ENCODE measurements at regions not wholly inside any gene's neighbourhood (a gene's known extent, or its start where the extent isn't known, plus 50 kb on each side); places are given as distances from the start of the nearest gene placed in this dataset.

DNA sequence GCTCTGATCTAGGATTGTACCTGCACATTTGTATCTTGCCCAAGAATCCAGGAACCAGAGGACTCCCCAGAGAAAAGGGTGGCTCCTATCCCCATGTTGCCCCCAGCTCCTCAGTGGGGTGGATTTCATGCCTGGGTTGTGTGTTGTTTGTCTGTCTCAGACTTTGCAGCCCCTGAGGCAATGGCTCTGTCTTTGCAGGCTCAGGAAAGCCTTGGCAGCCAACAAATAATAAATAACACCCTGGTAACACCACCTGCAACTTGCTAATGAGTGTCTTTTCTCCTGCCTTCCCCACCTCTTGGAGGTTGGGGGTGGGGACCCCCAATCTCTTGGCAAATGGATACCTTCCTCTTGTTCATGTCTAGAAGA lies 65.2 kb upstream of the CISTR start:
- CTCF ChIA-PET: no interaction called here
- no peak overlapping the region for H3K27ac ChIP-seq
- POLR2A ChIA-PET (ENCODE audit: low non-redundant PET): no interaction called here
- TF ChIP-seq, protein P1, sequence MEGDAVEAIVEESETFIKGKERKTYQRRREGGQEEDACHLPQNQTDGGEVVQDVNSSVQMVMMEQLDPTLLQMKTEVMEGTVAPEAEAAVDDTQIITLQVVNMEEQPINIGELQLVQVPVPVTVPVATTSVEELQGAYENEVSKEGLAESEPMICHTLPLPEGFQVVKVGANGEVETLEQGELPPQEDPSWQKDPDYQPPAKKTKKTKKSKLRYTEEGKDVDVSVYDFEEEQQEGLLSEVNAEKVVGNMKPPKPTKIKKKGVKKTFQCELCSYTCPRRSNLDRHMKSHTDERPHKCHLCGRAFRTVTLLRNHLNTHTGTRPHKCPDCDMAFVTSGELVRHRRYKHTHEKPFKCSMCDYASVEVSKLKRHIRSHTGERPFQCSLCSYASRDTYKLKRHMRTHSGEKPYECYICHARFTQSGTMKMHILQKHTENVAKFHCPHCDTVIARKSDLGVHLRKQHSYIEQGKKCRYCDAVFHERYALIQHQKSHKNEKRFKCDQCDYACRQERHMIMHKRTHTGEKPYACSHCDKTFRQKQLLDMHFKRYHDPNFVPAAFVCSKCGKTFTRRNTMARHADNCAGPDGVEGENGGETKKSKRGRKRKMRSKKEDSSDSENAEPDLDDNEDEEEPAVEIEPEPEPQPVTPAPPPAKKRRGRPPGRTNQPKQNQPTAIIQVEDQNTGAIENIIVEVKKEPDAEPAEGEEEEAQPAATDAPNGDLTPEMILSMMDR (conservative IDR thresholded peaks at IDR 0.05; ENCODE audit: low read depth): no peak
- DNase-seq (ENCODE audit: low spot score): no peak

DNA sequence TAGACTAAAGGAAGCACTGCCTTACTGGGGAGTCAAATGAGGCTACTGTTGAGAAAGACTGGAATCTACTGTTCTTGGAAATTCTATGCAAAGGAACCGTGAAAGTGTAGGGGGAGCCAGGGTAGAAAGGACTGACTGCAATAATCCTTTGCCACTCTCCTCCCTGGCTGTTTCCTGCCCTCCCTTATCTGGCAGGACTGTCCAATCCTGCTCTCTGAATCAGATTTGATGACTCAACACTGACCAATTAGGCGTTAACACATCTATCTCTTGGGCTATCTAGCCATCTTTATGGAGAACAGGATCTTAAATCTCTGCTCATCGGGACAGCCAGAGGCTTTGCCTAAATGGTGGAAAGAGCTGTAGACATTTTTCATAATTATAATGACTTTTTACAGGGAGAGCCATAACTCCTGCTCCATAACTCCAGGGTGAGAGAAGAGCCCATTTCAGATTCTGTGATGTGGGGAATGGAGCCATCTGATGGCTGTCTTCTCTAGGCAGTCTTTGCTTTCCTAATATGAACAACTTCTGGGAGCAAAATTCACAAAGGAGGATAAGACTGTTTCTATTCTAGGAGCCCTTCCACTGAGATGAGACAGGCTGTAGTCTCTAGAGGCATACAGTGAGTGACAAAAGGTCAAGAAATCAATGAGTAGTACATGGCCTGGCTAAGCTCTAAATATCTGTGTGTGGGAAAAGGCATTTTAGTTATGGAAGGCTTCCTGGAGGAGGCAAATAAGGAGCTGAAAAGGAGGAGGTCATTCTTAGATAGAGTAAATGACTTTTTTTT lies 68.9 kb upstream of the CISTR start:
- TF ChIP-seq, protein P1 (conservative IDR thresholded peaks at IDR 0.05; ENCODE audit: low read depth): no peak
- DNase-seq (ENCODE audit: low spot score): peak; percentile 63
- ChIA-PET POLR2A (ENCODE audit: low non-redundant PET) (no interaction called here), CTCF (interaction anchor here (0.6 kb wide), 1 partner anchor 33 kb away, joined by 3 read pairs; no protein-coding TSS in a partner anchor)
- H3K27ac ChIP-seq: no peak overlapping the region

DNA sequence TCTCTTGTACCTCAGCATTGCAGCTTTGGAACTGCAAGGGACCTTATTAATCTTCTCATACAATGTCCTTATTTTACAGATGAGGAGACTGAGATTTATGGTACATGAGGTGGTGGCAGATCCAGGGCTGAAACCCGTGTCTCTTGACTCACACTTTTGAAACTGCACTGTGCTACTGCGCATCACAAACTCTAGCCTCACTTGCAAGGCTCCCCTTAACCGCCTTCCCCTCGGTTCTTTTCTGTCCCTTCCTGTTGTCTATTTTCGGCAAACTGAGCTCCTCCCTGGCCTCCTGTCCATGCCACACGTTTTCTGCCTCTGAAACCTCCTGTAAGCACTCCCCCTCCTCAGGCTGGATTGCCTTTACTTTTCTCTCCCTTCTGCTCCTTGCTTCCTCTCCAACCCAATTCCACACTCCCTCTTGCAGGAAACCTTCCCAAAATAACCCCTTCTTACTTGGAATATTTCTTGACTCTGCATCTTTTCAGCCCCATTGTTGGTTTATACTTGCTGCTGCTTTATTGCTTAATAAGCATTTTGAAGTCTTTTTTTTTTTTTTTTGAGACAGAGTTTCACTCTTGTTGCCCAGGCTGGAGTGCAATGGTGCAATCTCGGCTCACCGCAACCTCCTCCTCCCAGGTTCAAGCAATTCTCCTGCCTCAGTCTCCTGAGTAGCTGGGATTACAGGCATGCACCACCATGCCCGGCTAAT lies 72.4 kb upstream of the CISTR start:
- no peak overlapping the region for H3K27ac ChIP-seq
- ChIA-PET POLR2A (ENCODE audit: low non-redundant PET) (no interaction called here), CTCF (no interaction called here)
- TF ChIP-seq, protein P1 (conservative IDR thresholded peaks at IDR 0.05; ENCODE audit: low read depth): no peak
- no peak for DNase-seq (ENCODE audit: low spot score)

DNA sequence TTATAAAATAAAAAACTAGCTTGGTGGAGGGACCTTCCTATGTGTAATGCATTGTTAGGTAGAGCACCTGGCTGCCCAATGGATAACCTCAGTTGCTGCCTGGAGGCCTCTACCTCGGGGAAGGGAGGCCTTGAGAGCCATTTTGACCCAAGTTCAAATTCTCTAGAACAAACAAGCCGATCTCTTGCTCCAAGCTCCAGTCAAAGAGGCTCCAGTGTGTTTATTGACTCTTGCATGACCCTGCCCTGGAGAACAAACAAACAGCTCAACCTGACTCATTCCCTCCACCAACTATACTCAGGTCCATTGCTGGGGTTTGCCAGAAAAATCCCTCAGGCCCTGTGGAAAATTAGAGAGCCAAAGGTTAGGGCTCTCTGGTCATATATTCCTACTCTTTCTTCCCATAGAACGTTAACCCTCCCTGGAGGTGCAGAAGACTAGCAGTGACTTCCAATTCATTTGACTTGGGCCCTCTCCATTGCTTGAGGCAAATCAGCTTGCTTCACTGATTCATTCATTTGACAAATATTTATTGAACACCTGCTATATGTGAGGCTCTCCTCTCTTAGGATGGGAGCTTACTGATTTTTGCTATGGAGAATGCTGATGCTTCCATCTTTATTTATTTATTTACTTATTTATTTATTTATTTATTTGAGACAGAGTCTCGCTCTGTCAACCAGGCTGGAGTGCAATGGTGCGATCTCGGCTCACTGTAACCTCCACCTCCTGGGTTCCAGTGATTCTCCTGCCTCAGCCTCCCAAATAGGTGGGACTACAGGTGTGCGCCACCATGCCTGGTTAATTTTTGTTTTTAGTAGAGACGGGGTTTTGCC lies 73.7 kb upstream of the CISTR start:
- peak; percentile 80 for DNase-seq (ENCODE audit: low spot score)
- POLR2A ChIA-PET (ENCODE audit: low non-redundant PET): interaction anchor here (1.1 kb wide), 1 partner anchor 113 kb away, joined by 3 read pairs; the partner anchor contains the start of gene HOXC13
- CTCF ChIA-PET: interaction anchor here (0.6 to 1.2 kb wide), 4 partner anchors 10 to 112 kb away, joined by 3 to 9 read pairs (median 3); no protein-coding TSS in a partner anchor

DNA sequence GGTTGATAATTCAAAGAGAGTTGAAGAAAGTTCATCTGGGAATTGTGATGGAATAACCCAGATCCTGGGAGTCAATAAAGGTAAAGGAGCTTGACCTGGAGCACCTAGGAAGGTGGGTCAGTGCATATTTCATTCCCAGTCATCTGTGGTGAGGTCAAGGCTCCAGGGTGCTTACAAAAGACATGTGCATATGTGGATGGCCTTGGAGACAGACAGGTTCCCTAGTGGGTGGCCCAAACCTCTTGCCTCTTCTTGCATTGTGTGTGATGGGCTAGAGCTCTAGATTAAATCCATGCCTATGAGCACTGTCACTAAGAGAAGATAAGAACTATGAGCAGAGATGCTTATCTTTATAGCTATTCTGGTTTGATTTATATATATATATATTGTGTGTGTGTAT lies 75.5 kb upstream of the CISTR start:
- no peak overlapping the region for H3K27ac ChIP-seq
- no peak for DNase-seq (ENCODE audit: low spot score)
- TF ChIP-seq, protein P1 (conservative IDR thresholded peaks at IDR 0.05; ENCODE audit: low read depth): no peak
- POLR2A ChIA-PET (ENCODE audit: low non-redundant PET): no interaction called here
- CTCF ChIA-PET: interaction anchor here (0.7 to 1.0 kb wide), 2 partner anchors 101 to 313 kb away, joined by 3 read pairs; no protein-coding TSS in a partner anchor

More for the DNA sequence above, 73.7 kb upstream of the CISTR start:
- no peak overlapping the region for H3K27ac ChIP-seq
- TF ChIP-seq, protein P1 (conservative IDR thresholded peaks at IDR 0.05; ENCODE audit: low read depth): no peak

DNA sequence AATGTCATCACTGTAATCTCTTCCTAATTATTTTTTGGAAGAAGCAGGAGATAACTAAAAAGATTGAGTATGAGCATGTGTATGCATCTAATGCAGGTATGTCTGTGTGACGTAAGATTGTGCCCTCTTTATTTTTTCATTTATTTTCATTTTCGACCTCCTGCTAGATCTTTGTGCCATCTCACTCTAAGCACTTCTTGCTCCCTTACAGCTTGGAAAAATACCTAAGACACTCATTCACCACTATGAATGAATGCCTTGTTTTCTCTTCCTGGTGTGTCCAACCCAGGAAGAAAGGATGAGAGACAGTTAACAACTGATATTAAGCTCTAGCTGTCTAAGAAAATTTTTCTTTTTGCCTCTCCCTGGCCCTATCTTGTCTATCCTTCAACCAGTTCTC lies 76.8 kb upstream of the CISTR start:
- no peak for DNase-seq (ENCODE audit: low spot score)
- TF ChIP-seq, protein P1 (conservative IDR thresholded peaks at IDR 0.05; ENCODE audit: low read depth): no peak
- ChIA-PET POLR2A (ENCODE audit: low non-redundant PET) (no interaction called here), CTCF (no interaction called here)
- no peak overlapping the region for H3K27ac ChIP-seq

Data from RWPE1 (cell line).